Lower lobe of right lung (tissue), 2 donors: ENCODE measurements at regions not wholly inside any gene's neighbourhood (a gene's known extent, or its start where the extent isn't known, plus 50 kb on each side); places are given as distances from the start of the nearest gene placed in this dataset.

Experiments used
- ATAC-seq, 2 donors: fragments of 200-7000 bp; cut with Tn5 transposase; one replicate each; pipeline ENCODE4 v1.9.1; 2020 to 2022; ENCODE audit warnings: mild to moderate bottlenecking in 2 of 2, moderate library complexity in 2 of 2
- DNase-seq: peaks from one replicate; pipeline ENCODE4 v3.0.0-alpha.2; 2020
- H3K27ac ChIP-seq: fragments of 200-600 bp; one replicate; pipeline ENCODE4 v1.8.0; 2022
- H3K27me3 ChIP-seq: fragments of 200-600 bp; one replicate; pipeline ENCODE4 v1.8.0; 2022; ENCODE audit warnings: low read depth
- H3K36me3 ChIP-seq: fragments of 200-600 bp; one replicate; pipeline ENCODE4 v1.8.0; 2022; ENCODE audit warnings: mild to moderate bottlenecking
- H3K4me1 ChIP-seq: fragments of 200-600 bp; one replicate; pipeline ENCODE4 v1.8.0; 2022
- H3K4me3 ChIP-seq: fragments of 200-600 bp; one replicate; pipeline ENCODE4 v1.8.0; 2022; ENCODE audit warnings: mild to moderate bottlenecking
- H3K9me3 ChIP-seq: fragments of 200-600 bp; one replicate; pipeline ENCODE4 v1.8.0; 2022
- CTCF ChIP-seq: fragments of 200-600 bp; IDR thresholded peaks from one replicate; pipeline ENCODE4 v1.8.0; 2022; ENCODE audit warnings: antibody characterized with exemption, mild to moderate bottlenecking
- intact Hi-C: fragments of 100-400 bp; cut with DNase I; formaldehyde crosslinking; loops from one replicate; pipeline ENCODE4 v1.11.0; 2022
- donor health status: DM: no; HTN: yes; CAD: no; lungs with severe emphysema.

- Histone ChIP-seq H3K4me3 (no peak overlapping the region), H3K36me3 (no peaks in the 10 kb centered on the region), H3K9me3 (no peaks in the 10 kb centered on the region), H3K27me3 (no peaks in the 10 kb centered on the region), H3K27ac (no peak overlapping the region), H3K4me1 (no peaks in the 10 kb centered on the region)
- peak; percentile 64 to 92 for ATAC-seq
- intact Hi-C loops, result no loop called here
- DNase-seq, result no peak
- no peak for TF ChIP-seq CTCF
Observed at GRCh38 chr13:76331943-76332712, 554.1 kb downstream of the KCTD12 start.

- intact Hi-C loops, result no loop called here
- ATAC-seq (no peak), DNase-seq (no peak)
Observed at GRCh38 chr13:76330761-76331160, 555.4 kb downstream of the KCTD12 start.

DNA sequence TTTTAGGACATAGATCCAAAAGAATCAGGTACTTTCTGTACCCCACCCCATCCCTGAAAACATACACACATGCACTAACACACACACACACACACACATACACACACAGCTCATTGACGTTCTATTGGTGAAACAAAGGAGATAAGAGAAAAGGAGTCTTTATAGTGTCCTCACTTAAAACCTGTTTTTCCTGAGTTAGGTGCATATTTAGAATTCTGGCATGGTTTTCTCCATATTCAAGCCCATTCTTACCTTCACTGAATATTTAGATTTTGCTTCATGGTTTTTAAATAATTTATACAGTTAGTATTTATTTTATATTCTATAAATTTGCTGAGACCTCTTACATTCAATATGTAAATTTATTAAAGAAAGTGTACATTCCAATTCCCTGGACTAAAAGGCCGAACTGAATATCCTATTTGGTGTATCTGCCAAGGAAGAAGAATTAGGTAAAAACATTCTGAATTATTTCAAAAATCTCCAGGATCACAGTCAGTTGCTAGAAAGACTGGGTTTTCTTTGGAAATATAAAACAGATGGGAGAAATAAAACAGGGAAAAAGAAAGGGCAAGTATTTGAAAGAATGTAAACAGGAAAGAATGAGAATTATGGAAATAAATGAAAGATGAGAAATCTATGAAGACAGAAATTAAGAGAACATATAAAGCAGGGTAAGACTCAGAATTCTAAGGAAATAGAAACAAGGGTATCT lies 556.2 kb downstream of the KCTD12 start:
- DNase-seq, result no peak
- Histone ChIP-seq H3K9me3 (no peaks in the 10 kb centered on the region), H3K27ac (no peak overlapping the region), H3K4me3 (no peak overlapping the region), H3K36me3 (no peaks in the 10 kb centered on the region), H3K27me3 (no peaks in the 10 kb centered on the region), H3K4me1 (no peaks in the 10 kb centered on the region)
- intact Hi-C loops, result no loop called here
- no peak for ATAC-seq
- TF ChIP-seq CTCF, result no peak

More at GRCh38 chr13:76330761-76331160, 555.4 kb downstream of the KCTD12 start:
- no peak for TF ChIP-seq CTCF
- Histone ChIP-seq H3K36me3 (no peaks in the 10 kb centered on the region), H3K4me3 (no peak overlapping the region), H3K4me1 (no peaks in the 10 kb centered on the region), H3K27ac (no peak overlapping the region), H3K27me3 (no peaks in the 10 kb centered on the region), H3K9me3 (no peaks in the 10 kb centered on the region)

DNA sequence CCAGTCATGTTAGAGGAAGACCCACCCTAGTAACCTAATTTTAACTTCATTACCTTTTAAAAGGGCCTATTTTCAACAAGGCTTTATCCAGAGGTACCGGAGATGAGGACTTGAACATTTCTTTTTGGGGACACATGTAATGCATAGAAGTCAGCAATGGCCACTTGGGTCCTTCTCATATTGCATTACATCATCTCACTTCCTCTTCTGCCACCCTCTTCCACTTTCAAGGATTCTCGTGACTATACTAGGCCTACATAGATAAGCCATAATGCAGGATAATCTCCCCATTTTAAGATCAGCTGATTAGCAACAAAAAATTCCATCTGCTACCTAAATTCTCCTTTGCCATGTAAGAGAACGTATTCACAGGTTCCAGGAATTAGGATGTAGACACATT lies 557.2 kb downstream of the KCTD12 start:
- intact Hi-C loops, result no loop called here
- ATAC-seq, result no peak

DNA sequence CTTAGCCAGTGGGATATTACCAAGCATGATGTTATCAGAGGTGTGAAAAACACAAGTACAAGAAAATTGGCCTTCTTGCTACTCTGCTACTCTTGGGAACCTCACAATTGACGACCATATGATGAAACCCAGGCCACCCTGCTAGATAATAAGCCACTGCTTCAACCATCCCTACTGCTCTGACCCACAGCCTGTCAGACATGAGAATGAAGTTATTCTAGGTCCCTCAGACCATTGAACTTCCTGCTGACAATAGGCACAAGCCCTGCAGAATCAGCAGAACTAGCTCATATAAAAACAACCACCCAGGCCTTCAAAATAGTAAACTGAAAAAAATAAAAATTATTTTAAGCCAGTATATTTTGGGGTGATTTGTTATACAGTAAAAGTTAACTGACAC lies 559.9 kb downstream of the KCTD12 start:
- Histone ChIP-seq H3K27ac (no peak overlapping the region), H3K4me1 (no peaks in the 10 kb centered on the region), H3K4me3 (no peak overlapping the region), H3K36me3 (no peaks in the 10 kb centered on the region), H3K9me3 (no peaks in the 10 kb centered on the region), H3K27me3 (no peaks in the 10 kb centered on the region)
- intact Hi-C loops, result no loop called here
- no peak for DNase-seq
- ATAC-seq, result no peak
- no peak for TF ChIP-seq CTCF

More for the DNA sequence above, 557.2 kb downstream of the KCTD12 start:
- H3K27me3 ChIP-seq, result no peaks in the 10 kb centered on the region
- no peak overlapping the region for H3K4me3 ChIP-seq
- H3K9me3 ChIP-seq, result no peaks in the 10 kb centered on the region
- no peaks in the 10 kb centered on the region for H3K4me1 ChIP-seq
- TF ChIP-seq CTCF, result no peak
- no peak for DNase-seq
- no peaks in the 10 kb centered on the region for H3K36me3 ChIP-seq
- H3K27ac ChIP-seq, result no peak overlapping the region
